ENCODE measurements at regions not wholly inside any gene's neighbourhood (a gene's known extent, or its start where the extent isn't known, plus 50 kb on each side); places are given as distances from the start of the nearest gene placed in this dataset.
"Not testable (repeated sequence)": the region's sequence is repeated elsewhere in the genome, so short reads cannot be mapped to it uniquely, and the experiment has no call there.

DNA sequence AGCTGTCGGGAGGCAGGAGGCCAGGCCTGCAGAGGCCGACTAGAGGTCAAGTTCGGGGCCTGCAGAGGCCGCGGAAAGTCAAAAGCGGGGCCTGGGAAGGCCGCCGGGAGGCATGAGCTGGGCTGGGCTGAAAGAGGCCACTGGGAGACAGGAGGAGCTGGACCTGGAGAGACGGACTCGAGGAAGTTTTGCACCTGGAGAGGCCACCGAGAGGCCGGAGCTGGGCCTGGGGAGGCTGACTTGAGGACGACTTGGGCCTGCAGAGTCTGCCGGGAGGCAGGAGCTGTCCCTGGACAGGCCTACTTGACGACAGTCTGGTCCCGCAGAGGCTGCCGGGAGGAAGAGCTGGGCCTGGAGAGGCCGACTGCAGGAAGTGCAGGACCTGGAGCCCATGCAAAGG lies 310.1 kb downstream of the ZNF479 start:
- TF ChIP-seq, protein P1, sequence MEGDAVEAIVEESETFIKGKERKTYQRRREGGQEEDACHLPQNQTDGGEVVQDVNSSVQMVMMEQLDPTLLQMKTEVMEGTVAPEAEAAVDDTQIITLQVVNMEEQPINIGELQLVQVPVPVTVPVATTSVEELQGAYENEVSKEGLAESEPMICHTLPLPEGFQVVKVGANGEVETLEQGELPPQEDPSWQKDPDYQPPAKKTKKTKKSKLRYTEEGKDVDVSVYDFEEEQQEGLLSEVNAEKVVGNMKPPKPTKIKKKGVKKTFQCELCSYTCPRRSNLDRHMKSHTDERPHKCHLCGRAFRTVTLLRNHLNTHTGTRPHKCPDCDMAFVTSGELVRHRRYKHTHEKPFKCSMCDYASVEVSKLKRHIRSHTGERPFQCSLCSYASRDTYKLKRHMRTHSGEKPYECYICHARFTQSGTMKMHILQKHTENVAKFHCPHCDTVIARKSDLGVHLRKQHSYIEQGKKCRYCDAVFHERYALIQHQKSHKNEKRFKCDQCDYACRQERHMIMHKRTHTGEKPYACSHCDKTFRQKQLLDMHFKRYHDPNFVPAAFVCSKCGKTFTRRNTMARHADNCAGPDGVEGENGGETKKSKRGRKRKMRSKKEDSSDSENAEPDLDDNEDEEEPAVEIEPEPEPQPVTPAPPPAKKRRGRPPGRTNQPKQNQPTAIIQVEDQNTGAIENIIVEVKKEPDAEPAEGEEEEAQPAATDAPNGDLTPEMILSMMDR (IDR thresholded peaks at IDR 0.05): not testable (repeated sequence)
- not testable (repeated sequence) for TF ChIP-seq ZFX (IDR thresholded peaks at IDR 0.05; ENCODE audit: borderline replicate concordance)

Measured in 22Rv1 (cell line).